ENCODE measurements at regions not wholly inside any gene's neighbourhood (a gene's known extent, or its start where the extent isn't known, plus 50 kb on each side); places are given as distances from the start of the nearest gene placed in this dataset.
"Not testable (repeated sequence)": the region's sequence is repeated elsewhere in the genome, so short reads cannot be mapped to it uniquely, and the experiment has no call there.

DNA sequence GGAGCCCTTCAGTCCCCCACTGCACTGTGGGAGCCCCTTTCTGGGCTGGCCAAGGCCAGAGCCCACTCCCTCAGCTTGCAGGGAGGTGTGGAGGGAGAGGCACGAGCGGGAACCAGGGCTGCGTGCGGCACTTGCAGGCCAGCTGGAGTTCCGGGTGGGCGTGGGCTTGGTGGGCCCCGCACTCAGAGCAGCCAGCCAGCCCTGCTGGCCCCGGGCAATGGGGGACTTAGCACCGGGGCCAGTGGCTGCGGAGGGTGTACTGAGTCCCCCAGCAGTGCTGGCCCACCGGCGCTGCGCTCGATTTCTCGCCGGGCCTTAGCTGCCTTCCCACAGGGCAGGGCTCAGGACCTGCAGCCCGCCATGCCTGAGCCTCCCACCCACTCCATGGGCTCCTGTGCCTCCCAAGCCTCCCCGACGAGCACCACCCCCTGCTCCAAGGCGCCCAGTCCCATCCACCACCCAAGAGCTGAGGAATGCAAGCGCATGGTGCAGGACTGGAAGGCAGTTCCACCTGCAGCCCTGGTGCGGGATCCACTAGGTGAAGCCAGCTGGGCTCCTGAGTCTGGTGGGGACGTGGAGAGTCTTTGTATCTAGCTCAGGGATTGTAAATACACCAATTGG is 776.2 kb downstream of the KCTD8 start:
- not testable (repeated sequence) for DNase-seq

DNA sequence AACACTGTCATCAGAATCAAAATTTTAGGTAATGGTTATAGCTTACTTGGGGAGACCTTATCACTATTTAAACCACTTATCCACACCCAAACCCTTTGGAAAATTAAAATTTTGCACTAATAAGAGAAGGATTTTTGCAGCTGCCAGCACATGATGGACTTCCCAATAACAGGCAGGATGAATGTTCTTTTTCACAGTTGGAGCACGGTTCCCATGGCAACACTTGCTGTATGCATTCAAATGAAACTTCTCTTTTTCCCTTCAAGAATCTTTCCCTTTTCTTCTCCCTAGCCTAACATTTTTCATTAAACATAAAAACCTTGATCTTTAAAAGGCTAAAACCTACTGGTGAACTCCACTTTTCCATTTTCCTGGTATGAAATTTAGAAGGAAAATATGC is 768.2 kb downstream of the KCTD8 start:
- no peak for DNase-seq

DNA sequence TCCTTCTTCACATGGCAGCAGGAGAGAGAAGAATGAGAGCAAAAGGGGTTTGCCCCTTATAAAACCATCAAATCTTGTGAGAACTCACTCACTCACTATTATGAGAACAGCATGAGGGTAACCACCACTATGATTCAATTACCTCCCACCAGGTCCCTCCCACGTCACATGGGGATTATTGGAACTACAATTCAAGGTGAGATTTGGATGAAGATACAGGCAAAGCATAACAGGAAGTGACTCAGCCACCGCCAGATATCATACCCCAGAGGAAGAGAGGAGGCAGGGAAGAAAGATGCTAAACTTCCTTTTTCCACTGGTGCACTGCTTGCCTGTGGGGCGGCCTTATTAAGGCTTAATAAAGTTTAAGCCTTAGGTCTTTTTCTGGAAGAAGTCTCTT is 766.1 kb downstream of the KCTD8 start:
- no peak for DNase-seq

DNA sequence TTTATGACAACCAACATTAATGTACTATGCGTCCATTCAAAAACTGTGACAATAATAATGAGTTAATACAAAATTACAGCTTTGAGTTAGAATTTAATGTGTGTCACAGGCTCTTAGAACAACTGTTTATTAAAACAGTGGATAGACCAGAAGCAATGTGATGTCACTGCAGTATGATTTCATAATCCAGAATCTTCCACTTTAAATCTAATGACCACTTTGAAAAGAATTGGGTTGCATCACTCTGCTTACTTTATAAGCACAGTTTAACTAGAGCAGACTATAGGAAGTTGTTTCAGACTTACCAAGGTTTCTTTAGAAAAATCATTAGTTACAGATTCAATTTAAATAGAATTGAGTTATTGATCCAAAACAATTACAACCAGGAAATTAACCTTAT is 758.5 kb downstream of the KCTD8 start:
- no peak for DNase-seq

DNA sequence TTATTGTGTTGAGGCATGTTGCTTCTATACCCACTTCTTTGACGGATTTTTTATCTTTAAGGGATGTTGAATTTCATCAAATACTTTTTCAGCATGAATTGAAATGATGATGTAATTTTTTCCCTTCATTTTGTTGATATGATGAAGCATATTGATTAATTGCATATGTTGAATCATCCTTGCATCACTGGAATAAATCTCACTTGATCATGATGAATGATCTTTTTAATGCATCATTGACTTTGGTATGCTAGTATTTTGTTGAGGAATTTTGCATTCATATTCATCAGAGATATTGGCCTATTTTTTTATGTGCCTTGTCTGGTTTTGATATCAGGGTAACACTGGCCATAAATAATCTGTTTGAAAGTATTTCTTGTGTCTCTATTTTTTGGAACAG is 754.7 kb downstream of the KCTD8 start:
- DNase-seq = no peak

DNA sequence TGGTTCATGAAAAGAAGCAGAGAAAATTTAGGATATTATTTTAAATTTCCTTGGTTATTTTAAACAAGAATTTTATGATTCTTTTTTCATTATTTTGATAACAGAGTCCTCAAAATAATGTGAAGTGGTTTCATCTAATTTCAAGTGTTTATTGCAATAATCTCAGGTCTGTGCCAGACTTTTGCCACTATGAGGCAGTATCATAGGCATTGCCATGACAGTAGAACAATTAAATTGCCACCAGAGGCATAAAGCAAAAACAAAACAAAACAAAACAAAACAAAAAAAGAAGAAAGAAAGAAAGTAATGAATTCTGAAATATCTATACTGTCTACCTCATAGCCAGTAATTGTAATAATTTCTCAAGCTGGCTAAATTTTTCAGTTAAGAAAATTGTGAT is 739.2 kb downstream of the KCTD8 start:
- peak; percentile 5 to 20 for DNase-seq

DNA sequence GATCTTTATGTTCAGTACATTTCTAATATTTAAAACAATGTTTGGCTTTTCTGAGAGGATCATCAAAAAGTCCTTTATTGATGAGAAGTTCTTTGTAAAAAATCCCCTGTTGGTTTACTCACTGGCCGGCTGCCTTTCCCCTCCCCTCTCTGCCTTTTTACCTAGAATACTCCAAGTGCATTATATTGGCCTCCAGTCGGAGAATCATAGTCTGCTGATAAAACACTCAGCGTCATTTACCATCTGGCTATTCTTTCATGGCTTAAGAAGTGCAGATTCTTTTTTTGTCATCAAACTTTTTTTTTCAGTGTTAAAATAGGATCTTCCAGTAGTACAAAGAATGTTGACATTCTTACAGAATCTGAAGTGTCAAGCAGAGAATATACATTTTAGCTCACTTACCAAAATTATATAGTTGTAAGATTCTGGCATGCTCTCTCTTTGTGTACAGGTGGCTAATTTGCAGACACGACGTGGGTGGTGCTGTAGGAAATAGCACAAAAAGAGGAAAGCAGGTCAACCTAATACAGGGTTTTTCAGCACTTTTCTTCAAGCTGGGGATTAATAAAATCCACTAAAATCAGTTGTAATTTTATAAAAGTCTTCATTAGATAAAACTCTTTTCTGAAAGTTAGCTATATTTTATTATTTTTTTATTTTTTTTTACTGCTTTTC is 731.8 kb downstream of the KCTD8 start:
- DNase-seq = peak; percentile 58 to 74

DNA sequence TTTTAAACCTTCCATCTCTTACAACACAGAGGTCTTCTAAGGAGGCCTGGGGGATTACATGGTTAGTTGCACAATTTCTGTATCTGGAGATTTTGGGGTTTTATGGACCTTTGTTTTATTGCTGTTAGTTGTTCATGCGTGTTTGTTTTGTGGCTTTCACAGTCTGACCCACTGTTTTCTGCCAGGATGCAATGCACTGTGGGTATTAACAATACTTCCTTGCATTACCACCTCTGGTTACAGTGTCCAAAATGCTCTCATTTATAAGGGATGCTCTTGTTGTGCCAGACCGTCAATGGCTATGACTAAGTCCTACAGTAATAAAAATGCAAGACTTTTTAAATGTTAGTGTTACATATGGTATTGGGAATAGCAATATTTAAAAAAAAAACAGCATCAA is 730.2 kb downstream of the KCTD8 start:
- no peak for DNase-seq

DNA sequence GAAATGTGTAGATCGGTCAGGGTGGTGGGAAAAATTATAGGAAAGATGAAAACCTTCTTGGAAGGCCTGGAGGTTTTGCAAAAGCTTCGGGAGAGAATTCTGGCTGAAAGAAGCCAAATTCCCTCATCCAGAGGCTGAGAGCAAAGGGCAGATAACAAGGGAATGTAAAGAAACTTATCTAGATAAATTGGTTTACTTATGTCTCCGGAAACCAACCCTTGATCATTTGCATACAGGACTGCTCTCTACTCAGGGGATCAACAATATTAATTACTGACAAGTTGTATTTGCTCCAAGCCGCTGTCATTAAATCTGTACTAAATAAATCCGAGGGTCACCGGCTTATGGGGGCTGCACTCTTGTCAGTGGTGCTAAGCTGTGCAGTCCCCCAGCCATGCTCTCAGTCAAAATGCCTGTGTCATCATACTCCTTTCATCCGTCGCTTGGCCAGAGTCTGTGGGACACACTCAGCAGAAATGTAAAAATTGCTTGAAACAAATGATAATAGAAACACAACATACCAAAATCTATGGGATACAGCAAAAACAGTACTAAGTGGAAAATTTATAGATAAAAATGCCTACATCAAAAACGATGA is 715.7 kb downstream of the KCTD8 start:
- DNase-seq = no peak

DNA sequence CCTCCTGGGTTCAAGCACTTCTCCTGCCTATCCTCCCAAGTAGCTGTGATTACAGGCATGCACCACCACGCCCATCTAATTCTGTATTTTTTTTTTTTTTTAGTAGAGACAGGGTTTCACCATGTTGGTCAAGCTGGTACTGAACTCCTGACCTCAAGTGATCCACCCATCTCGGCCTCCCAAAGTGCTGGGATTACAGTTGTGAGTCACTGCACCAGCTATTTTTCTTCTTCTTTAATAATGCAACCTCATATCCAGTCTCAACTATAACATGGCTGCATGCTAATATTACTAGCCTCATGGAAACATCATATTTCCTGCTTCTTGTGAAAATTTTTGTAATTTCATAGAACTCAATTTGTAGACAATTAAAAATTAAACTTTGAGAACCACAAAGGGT is 706.5 kb downstream of the KCTD8 start:
- DNase-seq = no peak

DNA sequence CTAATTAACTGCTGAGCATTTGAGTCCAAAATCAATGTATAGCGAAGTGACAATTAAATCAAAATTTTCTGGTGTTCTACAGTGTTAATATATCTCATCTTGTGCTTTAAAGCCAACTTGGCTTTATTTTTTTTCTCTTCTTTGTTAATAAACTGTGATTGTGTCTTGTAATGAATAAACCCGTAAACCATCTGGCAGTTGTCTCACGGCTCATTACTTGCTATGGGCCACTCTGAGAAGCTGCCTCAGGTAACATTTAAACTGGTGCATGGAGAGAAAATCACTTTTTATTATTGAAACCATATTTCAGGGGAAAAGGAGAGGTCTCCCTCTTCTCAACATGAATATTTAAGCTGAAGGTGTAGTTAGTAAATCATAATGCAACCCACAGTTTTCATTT is 694.0 kb downstream of the KCTD8 start:
- DNase-seq = no peak

DNA sequence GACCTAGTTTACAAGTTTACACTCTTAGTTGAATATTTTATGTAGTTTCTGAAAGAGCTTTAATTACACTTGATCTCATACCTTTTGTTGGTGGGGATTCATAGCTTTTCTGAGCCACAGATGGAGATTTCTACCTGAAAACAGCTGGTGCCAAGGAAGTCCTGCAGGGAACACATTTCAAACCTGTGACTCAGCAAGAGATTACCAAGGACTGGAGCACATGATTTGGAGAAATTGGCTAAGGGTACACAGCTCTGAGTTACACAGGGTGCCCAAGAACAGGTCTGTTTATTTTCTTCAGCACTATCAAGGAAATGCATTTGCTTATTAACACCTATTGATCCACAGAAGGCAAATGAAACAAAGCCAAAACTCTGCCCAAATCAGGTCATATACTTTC is 691.5 kb downstream of the KCTD8 start:
- DNase-seq = peak in 1 of 2 experiments; percentile 59

DNA sequence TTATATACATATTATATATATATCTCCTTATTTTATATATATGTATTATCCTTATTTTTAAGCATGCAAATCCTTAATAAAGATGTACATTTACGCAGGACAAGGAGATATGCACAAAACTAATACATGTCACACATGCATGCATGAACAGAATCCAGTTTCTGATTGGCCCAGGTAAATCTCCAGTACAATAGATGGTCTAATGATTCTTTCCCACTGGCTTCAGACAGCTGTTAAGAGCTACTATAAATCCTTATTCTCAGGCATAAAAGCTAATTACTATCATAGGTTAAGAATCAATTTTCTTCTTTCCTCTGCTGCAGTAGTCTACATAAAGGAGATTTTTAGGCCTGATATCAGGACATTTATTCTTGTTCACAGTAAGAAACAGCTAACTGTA is 689.8 kb downstream of the KCTD8 start:
- DNase-seq = peak in 1 of 2 experiments; percentile 7

DNA sequence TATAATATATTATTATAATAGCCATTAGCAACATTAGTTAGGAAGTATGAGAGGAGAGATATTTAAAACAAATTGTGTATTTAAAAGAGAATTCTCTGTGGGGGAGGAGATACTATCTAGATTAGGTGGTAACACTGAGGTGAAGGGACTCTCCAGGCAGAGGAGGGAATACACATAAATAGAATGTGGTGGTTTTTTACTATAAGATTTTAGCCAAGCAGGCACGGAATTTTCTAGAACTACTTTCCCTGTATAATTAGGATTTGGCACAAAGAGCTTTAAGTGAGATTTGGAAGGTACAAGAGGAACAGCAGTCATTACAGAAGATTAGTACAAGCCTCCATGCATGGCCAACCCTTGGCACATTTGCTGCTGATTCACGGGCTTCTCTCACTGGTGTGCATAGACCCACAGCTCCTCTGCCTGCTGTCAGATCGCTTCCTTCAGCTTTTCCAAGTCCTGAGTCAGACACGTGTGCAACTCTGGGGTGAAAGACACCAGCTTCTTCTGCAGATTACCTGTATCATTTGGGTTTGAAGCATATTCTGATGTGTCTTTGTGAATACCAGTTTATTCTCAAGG is 685.5 kb downstream of the KCTD8 start:
- peak; percentile 35 to 77 for DNase-seq

DNA sequence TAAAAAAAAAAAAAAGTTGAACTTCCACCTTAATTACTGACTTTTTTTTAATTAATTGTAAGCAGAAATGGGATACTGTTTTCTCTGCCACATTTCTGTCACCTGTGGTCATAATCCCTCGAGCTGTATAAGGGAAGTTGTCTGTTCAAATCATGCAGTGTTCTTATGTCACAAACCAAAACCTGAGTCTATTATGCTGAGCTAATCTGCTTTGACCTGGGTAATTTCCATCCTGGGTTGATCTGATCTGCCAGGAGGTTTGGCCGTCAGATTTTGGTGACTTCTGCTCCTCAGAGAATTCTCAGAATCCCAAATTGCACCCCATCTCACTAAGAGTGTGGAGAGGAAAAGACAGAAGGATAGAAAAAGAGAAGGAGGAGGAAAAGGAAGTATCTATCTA is 683.1 kb downstream of the KCTD8 start:
- no peak for DNase-seq

DNA sequence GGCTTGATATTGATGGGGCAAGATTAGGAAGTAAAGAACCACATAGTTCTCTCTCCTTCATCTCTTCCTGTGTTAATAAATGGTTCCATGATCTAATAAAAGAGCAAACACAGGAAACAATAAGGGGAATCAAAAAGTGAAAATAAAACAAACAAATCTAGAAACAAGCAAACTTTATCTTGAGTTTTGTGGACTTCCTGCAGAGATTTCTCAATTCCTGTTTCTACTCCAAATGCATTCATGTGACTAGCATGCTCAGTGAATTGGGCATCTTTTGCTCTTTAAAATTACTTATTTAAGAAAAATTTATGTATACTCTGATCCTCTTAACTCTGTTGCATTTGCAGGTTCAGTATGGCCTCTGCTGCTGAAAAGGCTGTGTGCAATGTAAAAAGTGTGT is 682.0 kb downstream of the KCTD8 start:
- DNase-seq = no peak

DNA sequence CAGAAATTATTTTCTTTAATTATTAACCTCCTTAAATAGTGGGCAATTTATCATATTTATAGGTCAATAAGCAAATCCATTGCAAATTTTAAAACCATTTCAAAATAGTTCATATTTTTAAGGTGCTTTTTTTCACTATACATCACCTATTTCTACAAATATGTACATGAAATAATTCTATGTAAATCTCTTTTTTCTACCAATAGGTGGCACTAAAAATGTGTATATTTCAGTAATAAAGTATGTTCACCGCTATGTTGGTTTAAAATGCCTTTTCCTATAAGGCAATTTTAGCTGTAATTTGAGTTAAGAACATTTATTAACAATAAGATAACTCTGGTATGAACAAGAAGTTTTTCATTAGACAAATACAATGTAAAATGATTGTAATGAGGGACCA is 672.2 kb downstream of the KCTD8 start:
- DNase-seq = peak in 1 of 2 experiments; percentile 43

DNA sequence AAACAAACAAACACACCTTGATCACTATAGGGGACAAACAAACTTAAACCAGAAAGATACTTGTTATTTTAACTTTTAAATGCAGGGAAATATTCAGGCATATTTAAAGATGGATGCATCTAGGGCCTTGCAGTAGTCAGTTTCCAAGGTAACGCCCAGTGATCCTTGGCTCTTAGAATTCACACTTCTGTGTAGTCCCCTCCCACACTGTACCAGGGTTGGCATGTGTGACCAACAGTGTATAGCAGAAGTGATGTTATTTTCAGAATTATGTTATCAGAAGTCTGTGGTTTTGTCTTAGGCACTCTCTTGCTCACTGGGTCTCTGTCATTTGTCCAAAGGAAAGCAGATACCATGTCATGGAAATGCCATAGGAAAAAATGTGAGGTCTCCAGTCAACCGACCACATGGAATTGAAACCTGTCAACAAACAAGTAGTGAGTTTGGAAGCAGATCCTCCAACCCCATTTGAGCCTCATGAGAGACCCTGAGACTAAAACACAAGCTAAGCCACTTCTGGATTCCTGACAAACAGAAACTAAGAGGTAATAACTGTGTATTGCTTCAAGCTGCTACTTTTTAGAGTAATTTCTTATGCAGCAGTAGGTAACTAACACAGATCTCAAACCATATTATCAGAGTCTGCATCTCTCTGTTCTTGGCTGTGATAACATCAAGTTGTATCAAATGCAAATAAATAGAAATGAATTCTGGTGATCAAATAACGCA is 670.3 kb downstream of the KCTD8 start:
- DNase-seq = no peak

DNA sequence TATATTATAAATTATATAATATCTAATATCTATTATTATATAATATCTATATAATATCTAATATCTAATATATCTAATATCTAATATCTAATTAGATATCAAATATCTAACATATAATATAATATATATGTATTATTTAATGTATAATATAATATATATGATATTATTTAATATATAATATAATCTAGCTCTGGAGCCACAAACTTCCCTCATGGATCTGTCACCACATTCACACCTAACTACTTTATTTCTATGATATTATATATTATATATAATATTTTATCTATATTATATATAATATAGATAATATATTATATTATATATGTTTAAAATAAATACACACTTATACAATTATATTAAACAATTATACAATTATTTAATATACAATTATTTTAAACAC is 667.5 kb downstream of the KCTD8 start:
- DNase-seq = no peak

DNA sequence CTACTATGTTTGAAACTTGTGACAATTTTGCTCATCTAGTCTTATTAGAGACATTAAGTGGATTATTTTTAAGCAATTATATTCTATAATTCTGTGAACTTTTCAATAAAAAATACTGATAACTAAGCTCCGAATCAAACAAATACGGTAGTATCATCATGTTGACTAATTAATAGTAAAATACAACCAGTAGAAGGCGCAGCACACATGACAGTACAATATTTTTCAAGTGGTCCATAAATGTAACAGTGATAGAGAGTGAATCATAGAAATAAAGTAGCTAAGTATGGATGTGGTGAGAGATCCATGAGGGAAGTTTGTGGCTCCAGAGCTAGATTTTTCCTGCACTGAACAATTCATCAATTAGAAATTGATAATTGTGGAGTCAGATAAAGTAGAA is 666.2 kb downstream of the KCTD8 start:
- peak in 1 of 2 experiments; percentile 25 for DNase-seq

DNA sequence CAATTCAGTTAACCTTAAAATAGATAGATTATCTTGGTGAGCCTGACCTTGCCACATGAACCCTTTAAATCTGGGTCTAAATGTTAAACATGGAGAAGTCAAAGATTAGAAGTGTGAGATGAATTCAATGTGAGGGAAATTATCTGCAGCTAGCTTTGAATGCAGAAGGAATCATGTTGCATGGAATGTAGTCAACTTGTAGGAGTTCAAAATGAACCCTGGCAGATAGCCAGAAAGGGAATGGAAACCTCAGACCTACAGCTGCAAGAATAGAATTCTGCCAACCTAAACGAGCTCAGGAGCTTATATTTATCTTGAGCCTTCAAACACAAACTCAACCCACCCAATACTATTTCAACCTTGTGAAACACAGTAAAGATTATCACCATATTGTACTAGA is 632.5 kb downstream of the KCTD8 start:
- peak in 1 of 2 experiments; percentile 15 for DNase-seq

DNA sequence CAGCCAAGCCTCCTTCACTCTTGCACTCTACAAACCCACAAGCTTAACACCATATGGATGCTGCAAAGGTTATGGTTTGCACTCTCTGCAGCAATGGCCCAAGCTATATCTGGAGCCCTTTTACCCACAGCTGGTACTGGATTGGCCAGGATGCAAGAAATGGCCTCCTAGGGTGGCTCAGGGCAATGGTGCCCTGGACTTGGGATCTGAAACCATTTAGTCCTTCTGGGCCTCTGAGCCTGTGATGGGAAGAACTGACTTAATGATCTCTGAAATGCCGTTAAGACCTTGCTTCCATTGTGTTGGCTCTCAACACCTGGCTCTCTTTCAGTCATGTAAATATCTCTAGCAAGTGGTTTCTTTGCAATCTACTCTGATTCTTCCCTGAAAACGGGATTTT is 626.0 kb downstream of the KCTD8 start:
- no peak for DNase-seq

DNA sequence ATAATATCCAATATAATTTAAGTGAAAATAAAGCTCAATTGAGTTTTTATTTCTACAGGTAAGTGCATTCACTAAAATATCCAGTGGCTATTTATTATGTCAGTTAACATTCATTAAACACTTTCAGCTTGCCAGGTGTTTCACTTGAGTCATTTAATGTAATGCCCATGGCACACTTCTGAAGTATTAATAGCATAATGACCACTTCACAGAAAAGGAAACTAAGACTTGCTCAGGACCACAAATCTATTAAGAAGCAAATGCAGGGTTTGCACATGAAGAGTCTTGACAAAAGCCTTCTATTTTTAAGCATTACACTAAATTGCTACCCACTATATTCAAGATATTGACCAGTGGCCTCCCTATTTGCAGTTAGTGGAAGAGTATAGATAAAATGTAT is 612.7 kb downstream of the KCTD8 start:
- DNase-seq = peak in 1 of 2 experiments; percentile 54

DNA sequence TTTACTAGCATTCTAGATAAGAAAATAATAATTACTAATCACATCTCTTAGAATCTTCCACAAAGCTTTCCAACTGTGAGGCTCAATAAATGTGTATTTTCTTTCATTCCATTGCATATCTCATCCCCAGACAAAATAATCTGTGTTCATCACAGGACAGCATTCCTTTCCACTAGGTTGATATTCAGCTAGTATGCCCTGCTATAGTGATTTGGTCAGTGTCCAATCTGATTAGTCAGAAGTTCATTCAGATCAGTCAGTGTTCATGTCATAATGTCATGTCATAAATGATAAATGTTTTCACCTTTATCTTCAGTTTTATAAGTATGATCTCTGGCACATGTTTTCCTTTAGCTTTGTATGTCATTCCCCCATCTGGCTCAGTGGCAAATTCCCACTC is 611.4 kb downstream of the KCTD8 start:
- DNase-seq = no peak
